Activated naive CD4-positive, alpha-beta T cell treated with Interleukin-2 at 50 U/mL for 16 hours (primary cell): ENCODE measurements at regions not wholly inside any gene's neighbourhood (a gene's known extent, or its start where the extent isn't known, plus 50 kb on each side); places are given as distances from the start of the nearest gene placed in this dataset.

Source experiments
- DNase-seq: peaks from one replicate; pipeline ENCODE4 v3.0.0-alpha.2; 2020

DNA sequence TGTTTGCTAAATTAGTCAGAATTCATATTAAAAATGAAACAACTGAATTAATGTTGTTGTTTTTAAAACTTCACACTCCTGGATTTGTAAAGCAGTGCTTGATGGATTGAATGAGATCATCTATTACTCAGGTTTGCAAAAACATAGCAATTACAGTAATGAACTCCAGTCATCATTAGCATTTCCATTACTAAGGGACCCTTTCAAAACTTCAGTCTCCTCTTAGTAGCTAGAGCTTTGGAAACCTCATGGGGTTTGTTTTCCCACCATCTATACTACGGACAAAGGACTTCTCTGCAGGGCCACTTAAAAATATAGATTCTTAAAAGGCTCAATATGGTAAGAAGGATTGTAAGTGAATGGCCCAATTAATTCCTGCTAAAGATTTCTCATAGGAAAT lies 174.5 kb upstream of the PRNP start:
- no peak for DNase-seq

DNA sequence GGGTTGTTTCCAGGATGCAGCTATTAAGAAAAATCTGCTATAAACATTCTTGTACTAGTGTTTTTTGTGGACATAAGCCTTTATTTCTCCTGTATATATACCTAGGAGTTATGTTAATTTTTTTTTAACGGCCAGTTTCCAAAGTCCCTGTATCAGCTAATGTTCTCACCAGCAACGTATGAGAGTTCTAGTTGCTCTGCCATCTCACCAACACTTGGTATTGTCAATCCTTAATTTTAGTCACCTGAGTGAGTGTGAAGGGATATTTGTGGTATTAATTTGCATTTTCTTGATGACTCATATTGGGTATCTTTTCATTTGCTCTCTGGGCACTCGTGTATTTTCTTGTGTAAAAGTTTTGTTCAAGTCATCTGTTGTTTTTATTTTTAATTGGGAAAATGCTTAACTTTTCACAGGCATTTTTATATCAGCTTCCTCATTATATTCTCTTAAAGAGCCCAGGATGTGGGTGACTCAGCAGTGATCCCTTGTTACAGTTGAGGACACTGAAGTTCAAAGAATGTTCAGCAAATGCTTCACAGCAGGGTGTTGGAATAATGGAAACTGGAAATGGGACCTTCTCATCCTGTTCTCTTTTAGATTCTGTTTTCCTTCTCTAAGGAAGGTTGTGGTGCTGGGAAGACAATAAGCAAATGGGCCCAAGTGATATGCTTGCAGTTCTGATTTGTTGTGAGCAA lies 176.3 kb upstream of the PRNP start:
- no peak for DNase-seq

DNA sequence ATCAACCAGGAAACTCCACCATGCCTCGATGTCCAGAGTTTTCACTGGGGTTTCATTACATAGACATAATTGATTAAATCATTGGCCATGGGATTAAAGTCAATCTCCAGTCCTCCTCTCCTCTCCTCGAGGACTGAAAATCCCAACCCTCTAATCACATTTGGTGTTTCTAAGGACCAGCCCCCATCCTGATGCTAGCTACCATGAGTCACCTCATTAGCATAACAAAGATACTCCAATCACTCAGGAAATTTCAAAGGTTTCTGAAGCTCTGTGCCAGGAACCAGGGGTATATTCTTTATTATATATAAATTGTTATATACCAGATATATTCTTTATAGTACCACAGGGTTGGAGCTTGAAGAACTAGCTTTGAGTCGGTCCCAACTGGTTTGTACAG lies 177.5 kb upstream of the PRNP start:
- DNase-seq = no peak

DNA sequence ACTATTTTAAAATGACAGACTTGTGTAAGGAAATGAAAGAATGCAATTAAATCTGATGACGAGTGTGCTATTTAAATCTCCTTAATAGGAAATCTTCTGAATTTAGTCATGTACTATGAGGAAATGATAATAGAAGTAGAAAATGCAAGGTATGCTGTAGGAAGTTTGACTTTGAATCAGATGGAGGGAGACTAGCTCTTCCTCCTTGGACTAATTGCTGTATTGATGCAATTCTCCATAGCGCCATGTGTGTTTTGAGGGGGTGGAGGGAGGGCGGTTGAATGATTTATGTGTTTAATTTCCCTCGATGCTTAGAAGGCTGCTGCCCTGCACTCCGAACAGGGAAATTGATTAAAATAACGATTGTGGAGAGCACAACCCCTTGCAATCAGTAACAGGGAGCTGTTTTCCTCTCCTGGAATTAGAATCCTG lies 179.0 kb upstream of the PRNP start:
- no peak for DNase-seq

DNA sequence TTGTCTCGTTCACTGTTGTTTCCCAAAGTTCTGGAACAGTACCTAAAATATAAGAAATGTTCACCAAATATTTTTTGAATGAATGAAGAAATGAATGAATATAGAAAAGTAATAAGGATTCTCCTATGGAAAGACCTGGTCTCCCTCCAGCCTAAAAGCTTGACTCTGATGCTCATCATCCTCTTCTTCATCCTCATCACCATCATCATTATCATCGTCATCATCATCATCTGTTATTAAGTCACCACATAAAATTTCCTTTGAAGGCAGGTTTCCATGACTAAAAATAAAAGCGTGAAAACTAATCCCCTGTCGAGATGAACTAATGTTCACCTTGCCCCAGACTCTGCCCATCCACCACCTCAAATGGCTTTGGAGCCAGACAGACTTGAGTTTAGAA lies 181.4 kb upstream of the PRNP start:
- no peak for DNase-seq

DNA sequence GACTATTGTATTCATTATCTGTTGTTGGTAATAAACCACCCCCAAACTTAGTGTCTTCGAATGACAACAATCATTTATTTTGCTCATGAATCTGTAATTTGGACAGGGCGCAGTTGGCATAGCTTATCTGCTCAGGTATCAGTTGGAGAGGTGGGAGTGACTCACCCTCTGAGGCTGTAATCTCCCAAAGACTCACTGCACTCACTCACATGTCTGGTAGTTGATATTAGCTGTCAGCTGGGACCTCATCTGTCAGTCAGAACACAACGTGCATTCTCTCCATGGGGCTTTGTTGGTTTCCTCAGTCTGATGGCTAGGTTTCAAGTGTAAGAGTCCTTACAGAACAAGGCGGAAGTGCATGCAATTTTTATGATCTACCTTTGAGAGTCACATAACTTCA lies 183.5 kb upstream of the PRNP start:
- no peak for DNase-seq

- no peak for DNase-seq
These were observed 192.9 kb upstream of the PRNP start for GRCh38 chr20:4493386-4493785.

GRCh38 chr20:4491643-4492042 lies 194.6 kb upstream of the PRNP start:
- DNase-seq = no peak

GRCh38 chr20:4490606-4491280 lies 195.5 kb upstream of the PRNP start:
- DNase-seq = no peak

DNA sequence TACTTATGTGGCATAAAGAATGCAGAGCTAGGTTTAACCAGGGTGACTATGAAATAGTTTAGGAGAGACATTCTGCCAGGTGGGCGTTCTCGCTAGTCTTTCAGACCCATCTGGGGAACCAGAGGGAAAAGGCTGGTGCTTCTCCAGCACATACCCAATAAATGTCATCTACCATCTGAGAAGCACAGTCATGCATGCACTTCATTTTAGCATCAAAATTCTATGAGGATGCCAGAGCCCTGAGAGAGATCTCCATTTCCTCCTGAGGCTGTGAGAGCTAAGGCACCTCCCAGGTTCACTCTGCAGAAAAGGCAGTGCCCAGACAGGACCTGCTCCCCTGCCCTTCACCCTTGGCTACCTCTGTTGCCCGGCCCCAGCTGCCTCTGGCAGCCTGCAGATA lies 196.2 kb upstream of the PRNP start:
- no peak for DNase-seq

DNA sequence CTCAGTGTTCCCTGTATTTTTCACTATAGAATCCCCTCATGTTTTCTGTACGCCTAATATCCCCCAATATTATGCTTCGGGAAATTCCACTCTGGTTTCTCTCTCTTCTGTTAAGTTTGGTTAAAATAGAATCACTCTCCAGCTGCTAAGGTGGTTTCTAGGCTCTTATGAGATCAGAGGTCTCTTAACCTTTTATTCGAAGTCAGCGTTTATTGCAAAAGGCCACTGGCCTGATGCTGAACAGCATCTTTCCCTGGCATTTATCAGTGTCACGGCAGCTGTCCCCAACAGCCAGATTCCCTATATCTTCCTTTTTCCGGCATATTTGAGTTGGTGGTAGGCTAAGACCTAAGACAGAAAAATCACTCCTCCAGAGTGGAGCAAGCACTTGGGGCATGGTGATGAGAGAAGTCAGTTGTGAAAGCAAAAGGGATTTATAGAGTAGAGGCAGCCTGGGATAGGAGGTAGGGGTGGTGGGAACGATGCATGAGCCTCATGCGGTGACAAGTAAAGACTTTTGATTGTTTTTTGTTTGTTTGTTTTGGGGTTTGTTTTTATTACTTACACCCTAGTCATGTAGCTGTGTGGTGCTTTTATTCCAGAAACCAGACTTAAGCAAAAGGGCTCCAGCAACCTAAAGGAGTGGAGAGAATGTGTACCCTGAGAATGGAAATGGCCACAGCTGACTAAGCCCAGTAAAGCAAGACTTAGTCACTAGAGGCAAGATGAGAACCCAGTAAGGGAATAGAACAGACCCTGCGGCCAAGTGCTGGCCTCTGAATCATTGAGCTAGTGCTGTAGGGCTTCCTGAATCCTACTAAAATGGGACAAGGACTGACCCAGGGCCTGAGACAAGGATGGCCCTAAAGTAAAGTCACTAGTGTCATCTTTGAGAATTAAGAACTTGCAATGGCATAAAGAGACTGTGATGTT lies 197.6 kb upstream of the PRNP start:
- no peak for DNase-seq

DNA sequence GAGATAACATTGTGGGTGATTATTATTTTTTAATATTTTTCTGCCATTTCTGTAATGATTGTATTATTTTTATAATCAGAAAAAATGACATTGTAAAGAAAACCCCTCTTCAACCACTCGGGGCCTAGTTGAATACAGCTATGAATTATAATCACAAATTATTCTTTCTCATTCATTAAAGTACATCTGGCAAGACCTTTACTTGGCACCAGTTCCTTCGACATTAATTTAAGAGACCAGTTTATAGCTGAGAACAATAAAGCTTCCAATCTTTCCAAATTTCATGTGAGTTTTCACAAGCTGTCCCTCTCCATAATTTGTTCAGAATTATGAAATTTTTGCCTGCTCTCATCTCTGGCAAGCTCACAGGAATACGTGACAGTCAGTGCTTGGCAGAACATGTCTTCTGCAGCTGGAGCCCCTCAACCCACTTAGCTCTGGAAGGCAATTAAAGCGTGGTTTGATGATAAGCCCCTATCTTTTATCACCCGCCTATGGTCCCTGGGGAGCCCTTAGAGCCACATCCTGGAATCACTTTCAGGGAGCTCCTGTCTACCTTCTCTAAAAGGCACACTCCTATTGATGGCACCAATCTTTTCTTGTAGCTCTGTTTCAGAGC lies 201.8 kb upstream of the PRNP start:
- DNase-seq = no peak

- no peak for DNase-seq
These were observed 202.3 kb upstream of the PRNP start for GRCh38 chr20:4483961-4484360.

DNA sequence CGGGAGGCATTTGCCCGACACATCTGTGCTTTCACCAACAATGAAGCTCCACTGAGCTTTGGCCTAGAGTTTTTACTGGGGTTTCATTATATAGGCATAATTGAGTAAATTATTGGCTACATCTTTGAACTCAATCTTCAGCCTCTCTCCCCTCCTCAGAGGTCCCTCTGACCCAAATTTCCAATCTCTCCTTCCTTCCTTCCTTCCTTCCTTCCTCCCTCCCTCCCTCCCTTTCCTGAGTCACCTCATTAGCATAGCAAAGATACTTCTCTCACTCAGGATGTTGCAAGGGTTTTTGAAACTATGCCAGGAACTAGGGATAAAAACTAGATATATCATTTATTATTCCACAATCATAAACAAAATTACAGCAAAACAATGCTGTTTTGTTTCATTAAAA lies 202.8 kb upstream of the PRNP start:
- no peak for DNase-seq

DNA sequence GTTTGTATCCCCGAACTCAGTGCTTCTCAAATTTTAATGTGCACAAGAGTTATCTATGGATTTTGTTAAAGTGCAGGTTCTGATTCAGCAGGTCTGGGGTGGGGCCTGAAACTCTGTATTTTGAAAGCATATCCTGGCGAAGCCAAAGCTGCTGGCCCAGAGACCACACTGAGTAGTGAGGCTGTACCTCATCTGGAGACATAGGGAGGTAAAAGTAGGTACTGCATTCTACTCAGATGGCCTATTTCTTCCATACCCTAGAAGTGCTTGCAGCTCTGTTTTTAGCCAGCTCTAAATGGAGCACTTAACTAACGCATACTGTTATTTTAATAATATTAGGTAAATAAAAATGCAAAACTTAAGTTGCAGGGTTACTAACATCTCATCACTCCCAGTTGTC lies 206.2 kb upstream of the PRNP start:
- DNase-seq = no peak

DNA sequence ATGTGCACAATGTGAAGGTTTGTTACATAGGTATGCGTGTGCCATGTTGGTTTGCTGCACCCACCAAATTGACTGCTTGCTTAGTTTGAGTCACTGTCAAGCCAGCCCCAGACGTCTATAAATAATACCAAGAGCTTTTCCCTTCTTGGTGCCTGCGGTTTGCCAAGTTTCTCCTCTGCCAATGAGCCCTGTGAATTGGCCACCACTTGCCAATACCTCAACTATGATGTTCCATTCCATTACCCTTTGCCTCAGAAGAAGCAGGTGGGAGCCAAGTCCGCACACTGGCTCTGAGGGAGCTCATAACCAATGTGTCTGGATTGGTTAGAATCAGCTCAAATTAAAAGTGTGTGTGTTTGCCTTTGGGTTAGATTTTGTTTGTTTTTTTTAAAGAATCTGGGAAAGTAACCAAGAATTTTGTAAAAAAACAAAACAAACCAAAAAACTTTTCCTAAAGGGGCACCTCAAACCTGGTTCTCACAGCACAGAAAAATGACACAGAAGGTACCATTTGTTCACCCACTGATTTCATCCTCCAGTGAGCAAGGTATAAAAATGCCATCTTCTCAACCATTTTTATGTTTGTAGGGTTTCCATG lies 209.3 kb upstream of the PRNP start:
- DNase-seq = no peak

DNA sequence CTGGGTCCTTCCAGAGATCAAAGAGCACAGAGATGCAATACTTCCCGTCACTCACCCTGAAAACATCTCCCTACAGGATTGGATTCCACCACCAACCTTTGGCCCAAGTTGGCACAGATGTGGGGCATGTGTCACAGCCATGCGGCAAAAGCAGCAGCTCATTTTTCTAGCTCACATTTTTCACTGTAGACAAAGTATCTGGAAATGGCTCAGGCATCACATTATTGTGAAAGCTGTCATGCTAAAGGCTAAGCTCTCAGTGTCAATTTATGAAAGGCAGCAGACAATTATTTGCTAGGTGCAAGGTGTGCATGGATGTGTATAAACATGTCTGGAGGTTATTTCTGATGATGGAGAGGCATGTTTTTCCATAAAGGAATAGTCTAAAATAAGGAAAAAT lies 213.3 kb upstream of the PRNP start:
- no peak for DNase-seq

- DNase-seq = no peak
These were observed 215.0 kb upstream of the PRNP start for GRCh38 chr20:4471221-4471620.

- no peak for DNase-seq
These were observed 215.9 kb upstream of the PRNP start for GRCh38 chr20:4470375-4470774.

DNA sequence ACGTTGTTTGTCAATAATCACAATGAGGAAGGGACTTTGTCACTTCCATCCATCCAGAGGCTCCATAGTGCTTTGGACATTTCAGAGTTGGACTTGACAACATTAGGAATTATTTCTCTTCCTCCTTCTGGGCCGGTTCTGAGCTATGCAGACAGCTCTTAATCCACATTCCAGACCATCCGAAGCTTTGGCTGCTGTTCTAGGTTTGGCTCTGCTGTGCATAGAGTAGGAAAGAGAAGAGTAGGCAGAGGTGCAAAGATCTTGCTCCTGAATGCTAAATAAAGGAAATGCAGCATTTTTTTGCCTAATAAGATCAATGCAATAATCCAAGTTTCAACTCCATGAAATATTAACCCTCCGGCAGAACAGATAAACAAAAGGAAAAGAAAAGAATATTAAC lies 216.3 kb upstream of the PRNP start:
- DNase-seq = no peak

GRCh38 chr20:4468114-4468513 lies 218.1 kb upstream of the PRNP start:
- DNase-seq = no peak

DNA sequence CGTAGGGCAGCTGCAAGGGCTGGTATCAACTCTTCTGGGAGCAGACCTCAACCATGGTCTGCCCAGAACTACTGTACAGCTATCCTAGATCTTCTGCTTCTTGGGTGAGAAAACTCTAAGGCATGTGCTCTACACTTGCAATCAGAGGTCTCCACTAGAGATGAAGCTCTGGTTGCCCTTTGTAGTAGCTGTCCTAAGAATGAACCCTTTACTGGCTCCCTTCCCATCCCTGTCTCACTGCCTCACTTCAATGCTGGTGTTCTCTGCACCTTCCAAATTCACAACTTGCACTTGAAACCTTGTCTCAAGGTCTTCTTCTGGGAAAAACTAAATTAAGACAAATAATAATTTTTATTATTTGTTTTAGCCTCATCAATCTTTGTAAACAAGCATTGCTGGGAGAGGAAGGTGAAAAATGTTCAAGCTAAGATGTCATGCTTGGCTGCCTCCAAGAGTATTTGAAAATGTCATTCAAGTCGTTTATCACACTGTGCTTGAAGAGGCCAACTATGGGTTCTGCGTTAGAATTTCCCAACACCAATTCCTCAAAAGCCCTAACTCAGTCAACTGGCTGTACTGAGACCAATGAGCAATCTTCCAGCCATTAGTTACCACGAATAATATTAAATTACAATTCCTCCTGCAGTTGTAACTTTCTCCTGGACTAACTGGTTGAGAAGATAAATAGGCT lies 216.9 kb upstream of the ADRA1D start:
- DNase-seq = no peak
